HG02970 (cell line): ENCODE measurements at regions not wholly inside any gene's neighbourhood (a gene's known extent, or its start where the extent isn't known, plus 50 kb on each side); places are given as distances from the start of the nearest gene placed in this dataset.
"Not testable (repeated sequence)": the region's sequence is repeated elsewhere in the genome, so short reads cannot be mapped to it uniquely, and the experiment has no call there.

Experiments used
- ATAC-seq: cut with Tn5 transposase; IDR thresholded peaks from one replicate; pipeline ENCODE4 v1.9.1; 2021; ENCODE audit warnings: mild to moderate bottlenecking, moderate library complexity, moderate number of reproducible peaks; ENCODE audit not compliant: unreplicated experiment, low FRiP score

DNA sequence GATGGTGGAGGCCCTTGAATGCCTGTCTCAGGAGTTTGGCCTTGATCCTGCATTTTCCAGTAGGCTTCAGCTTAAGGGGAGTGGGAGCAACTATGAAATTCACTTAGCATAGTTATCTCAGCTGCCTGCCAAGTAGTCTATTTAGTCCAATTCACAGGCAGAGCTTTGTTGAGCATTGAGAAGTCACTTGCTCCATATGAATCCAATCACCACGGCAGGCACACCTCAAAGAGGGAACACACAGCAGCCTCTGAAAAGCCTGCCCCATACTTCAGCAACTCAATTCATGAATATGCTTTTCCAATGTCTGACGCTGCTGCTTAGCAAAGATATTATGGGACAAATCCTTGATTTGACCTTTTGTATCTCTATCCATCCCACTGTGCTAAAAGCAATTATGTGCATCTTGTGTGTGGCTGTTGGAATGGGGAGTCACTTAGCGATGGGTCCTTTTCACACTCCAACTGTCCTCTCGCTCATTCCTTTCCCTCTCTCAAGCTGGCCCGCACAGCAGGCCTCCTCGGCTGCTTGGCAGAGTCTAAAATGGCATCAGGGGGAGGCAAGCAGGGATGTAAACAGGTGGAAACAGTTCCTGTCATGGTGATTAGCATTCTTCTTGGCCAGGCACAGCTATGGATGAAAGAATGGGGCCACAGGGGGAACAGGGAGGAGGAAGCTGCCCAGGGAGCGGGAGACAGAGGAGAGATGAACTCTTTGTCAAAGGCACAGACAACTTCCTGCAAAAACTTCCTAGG lies 56.0 kb upstream of the LRPPRC start:
- no peak for ATAC-seq

DNA sequence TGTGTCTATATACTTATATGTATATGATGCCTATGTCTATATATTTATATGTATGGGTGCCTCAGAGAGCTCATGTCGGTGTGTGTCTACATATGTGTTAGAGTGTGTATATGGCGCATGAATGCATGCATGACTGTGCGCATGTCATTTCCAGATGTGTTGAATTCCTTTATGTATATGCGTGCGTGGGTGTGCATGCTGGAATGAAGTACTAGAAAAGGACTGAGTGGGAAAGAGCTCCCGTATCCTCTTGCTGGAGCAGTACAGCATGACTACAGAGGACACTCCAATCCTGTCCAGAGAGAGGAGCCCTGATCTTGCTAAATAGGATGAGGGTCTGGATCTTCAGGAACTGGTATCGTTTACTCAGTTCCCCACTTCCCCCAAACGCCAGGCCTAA lies 56.8 kb upstream of the LRPPRC start:
- ATAC-seq = no peak

DNA sequence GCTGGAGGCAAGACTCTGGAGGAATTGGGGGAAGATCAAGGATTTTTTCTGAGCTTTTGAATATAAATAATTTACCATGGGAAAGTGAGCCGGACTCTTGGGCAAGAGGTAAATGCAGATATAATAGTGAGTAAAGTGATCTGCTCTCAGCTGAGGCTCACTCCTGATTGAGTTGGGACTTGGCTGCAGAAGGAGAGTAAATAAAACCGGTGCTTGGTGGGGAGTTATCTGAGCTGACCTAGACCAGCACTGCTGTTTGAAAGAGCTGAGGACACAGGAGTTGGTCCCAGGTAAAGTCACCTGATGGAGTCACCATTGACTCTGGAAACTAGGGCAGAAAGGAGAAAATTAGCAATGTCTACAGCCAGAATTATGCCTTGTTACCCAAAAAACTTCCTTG lies 57.3 kb upstream of the LRPPRC start:
- ATAC-seq = no peak

DNA sequence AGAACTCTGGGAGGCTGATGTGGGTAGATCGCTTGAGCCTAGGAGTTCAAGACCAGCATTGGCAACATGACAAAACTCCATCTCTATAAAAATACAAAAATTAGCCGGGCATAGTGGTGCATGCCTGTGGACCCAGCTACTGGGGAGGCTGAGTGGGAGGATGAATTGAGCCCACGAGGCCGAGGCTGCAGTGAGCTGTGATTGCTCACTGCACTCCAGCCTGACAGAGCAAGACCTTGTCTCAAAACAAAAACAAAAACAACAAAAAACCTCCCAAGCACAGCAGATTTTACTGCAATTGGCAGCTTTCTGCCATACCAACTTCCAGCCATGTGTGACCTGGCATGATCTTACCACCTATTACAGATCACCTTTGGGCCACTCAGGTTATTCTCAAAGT lies 57.7 kb upstream of the LRPPRC start:
- no peak for ATAC-seq

DNA sequence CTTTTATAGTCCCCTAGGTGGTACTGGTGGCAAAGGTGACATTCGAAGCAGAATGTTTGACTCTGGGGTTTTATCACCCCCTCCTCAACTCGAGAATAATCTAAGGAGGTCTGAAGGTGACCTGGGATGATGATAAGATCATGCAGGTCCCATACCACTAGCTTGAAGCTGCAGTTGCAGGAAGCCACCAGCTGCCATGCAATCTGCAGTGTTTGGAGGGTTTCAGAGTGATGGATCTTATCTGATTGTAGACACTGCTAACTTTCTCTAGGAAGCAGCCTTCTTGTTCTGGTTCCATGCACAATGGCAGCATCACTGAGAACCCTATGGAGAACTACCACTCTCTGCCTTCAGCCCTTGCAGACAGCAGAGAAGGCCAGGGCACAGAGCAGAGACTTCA lies 59.4 kb upstream of the LRPPRC start:
- no peak for ATAC-seq

DNA sequence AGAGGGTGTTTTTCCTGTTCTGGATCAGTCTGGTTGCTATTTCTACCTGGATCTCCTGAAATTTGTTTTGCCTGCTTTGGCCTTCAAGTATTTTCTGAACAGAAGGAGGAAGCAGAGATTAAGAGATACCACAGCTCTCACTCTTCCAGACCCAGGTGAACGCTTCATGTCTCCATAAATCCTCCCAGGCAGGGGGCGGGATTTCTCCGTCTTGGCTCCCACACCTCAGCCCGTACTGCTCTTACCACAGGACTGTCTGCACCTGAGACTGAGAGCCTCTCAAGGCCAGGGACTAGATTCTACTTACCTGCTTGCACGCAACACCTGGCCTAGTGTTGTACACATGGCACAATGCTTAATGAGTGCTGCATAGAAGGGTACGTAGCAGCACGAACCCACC lies 59.9 kb upstream of the LRPPRC start:
- ATAC-seq = no peak

DNA sequence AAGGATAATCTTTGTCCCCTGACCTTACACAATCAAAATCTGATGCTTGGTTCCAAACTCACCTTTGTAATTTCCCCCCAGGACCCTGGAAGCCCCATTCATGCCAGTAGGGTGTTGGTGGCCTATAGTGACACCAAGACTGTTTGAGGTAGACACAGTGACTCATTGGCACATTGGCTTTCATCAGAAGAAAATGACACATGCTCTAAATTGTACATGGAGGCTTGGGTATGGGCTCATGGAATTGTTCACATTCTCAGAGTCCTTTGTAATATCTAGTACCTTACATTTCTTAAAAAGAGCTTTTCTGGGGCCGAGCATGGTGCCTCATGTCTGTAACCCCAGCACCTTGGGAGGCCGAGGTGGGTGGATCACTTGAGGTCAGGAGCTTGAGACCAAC lies 61.2 kb upstream of the LRPPRC start:
- ATAC-seq = no peak

DNA sequence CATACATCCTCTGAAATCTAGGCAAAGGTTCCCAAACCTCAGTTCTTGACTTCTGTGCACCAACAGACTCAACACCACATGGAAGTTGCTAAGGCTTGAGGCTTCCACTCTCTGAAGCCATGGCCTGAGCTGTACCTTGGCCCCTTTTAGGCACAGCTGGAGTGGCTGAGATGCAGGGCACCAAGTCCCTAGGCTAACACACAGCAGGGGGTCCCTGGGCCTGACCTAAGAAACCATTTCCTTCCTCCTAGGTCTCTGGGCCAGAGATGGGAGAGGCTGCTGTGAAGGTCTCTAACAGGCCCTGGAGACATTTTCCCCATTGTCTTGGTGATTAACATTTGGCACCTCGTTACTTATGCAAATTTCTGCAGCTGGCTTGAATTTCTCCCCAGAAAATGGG lies 64.5 kb upstream of the LRPPRC start:
- not testable (repeated sequence) for ATAC-seq

DNA sequence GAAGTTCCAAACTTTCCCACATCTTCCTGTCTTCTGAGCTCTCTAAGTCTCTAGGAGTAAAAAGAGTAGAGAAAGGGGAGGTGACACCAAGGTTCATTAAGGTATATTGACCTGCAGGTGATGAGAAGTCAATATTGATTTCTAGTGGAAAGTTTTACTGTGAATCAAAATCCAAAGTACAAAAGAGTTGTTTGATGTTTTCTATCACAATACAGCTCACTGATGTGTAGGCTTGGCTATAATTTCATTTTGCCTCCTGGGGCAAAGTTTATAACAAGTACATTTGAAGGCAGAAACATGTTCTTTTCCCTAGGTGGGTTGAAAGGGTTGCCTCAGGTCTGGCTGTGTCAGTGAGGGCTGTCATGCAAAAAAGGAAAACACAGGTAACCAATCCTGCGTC lies 65.2 kb upstream of the LRPPRC start:
- no peak for ATAC-seq

DNA sequence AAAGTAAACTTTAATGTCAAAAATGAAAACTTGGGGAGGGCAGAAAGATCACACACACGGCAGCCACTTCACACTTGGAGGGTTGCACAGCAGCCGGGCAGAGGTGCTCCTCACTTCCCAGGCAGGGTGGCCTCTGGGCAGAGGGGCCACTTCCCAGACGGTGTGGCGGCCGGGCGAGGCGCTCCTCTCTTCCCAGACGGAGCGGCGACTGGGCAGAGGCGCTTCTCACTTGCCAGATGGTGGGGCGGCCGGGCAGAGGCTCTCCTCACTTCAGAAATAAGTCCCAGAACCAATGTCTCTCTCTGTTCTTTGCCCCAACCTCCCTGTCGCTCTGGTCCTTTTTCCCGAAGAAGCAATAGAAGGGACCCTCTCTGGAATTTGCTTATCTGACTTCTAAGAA lies 65.7 kb upstream of the LRPPRC start:
- no peak for ATAC-seq

DNA sequence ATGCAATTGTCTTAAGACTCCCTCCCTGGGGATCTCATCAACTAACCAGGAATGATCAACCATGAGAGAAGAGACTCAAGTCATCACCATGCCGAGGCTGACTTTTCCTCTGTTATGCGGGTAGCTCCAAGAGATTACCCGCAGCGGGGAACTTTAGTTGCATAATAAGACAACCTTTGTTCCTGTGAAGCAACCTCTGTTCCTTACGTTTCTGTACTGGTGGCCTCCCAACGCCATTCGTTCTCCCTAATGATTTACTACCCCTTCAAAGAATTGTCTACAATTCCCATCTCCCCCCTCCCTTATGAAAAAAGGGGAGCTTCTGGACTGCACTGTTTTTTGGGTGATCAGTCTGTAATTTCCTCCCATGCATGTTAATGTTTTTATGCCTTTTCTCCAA lies 66.1 kb upstream of the LRPPRC start:
- ATAC-seq = no peak

DNA sequence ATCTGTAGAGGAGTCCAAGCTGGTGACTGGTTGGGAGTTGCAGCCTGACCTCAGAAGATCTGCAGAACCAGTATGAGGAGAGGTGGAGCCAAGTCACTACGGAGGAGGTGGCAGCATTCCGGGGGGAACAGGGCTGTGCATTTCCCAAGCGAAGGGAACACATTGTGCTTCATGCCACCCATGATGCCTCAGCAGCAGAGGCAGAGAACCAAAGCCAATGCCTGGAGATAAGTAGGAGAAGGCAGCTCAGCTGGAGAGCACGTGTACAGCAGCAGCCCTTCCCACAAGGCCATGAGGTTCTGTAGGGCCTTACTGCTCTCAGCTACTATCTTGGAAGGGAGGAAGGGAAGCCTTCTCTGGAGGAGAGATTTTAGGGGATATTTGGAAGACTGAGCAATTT lies 67.2 kb upstream of the LRPPRC start:
- ATAC-seq = no peak

DNA sequence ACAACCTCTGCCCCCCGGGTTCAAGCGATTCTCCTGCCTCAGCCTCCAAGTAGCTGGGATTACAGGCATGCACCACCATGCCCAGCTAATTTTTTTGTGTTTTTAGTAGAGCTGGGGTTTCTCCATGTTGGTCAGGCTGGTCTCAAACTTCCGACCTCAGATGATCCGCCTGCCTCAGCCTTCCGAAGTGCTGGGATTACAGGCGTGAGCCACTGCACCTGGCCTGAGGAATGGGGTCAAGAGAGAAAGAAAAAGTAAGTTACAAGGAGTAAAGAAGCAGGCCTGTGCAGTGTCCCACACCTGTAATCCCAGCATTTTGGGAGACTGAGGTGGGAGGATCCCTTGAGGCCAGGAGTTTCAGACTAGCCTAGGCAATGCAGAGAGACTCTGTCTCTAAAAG lies 68.5 kb upstream of the LRPPRC start:
- not testable (repeated sequence) for ATAC-seq

DNA sequence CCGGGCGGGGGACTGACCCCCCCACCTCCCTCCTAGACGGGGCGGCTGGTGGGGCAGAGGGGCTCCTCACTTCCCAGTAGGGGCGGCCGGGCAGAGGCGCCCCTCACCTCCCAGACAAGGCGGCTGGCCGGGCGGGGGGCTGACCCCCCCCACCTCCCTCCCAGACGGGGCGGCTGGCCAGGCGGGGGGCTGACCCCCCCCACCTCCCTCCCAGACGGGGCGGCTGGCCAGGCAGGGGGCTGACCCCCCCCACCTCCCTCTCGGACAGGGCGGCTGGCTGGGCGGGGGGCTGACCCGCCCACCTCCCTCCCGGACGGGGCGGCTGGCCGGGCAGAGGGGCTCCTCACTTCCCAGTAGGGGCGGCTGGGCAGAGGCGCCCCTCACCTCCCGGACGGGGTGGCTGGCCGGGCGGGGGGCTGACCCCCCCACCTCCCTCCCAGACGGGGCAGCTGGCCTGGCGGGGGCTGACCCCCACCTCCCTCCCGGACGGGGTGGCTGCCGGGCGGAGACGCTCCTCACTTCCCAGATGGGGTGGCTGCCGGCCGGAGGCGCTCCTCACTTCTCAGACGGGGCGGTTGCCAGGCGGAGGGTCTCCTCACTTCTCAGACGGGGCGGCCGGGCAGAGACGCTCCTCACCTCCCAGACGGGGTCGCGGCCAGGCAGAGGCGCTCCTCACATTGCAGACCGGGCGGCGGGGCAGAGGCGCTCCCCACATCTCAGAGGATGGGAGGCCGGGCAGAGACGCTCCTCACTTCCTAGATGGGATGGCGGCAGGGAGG lies 71.4 kb upstream of the LRPPRC start:
- ATAC-seq = not testable (repeated sequence)

DNA sequence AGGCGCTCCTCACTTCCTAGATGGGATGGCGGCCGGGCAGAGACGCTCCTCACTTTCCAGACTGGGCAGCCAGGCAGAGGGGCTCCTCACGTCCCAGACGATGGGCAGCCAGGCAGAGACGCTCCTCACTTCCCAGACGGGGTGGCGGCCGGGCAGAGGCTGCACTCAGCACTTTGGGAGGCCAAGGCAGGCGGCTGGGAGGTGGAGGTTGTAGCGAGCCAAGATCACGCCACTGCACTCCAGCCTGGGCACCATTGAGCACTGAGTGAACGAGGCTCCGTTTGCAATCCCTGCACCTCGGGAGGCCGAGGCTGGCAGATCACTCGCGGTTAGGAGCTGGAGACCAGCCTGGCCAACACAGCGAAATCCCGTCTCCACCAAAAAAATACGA lies 72.0 kb upstream of the LRPPRC start:
- not testable (repeated sequence) for ATAC-seq

DNA sequence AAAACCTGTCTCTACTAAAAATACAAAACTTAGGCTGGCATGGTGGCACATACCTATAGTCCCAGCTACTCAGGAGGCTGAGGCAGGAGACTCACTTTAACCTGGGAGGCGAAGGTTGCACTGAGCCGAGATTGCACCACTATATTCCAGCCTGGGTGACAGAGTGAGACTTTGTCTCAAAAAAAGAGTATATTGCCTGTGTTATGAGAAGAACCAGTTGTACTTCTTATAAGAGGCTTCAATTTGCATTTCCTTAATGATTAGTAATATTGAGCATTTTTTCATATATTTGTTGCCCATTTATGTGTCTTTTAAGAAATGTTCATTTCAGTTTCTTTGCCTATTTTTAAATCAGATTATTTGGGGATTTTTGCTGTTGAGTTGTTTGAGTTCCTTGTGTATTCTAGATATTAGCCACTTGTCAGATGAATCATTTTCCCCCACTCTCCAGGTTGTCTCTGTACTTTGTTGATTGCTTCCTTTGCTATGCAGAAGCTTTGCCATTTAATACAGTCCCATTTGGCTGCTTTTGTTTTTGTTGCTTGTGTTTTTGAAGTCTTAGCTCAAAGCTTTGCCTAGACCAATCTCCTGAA lies 75.8 kb upstream of the LRPPRC start:
- no peak for ATAC-seq

DNA sequence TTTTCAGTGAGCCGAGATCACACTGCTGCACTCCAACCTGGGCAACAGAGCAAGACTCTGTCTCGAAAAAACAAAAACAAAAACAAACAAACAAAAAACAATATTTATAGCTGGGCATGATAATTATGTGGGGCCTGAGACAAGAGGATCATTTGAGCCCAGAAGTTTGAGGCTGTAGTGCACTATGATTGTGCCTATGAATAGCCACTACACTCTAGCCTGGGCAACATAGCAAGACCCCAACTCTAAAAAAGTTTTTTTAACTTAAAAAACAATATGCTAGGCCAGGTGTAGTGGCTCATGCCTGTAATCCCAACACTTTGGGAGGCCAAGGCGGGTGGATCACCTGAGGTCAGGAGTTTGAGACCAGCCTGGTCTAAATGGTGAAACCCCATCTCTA lies 77.9 kb upstream of the LRPPRC start:
- ATAC-seq = not testable (repeated sequence)

DNA sequence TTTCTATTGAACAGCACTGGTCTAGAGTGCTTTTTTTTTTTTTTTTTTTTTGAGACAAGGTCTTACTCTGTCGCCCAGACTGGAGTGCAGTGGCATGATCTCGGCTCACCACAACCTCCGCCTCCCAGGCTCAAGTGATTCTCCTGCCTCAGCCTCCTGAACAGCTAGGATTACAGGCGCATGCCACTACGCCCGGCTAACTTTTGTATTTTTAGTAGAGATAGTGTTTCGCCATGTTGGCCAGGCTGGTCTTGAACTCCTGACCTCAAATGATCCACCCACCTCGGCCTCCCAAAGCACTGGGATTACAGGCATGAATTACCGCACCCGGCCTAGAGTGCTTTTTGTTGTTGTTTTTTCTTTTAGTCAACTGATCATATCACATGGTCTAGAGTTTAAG lies 79.0 kb upstream of the LRPPRC start:
- ATAC-seq = not testable (repeated sequence)

DNA sequence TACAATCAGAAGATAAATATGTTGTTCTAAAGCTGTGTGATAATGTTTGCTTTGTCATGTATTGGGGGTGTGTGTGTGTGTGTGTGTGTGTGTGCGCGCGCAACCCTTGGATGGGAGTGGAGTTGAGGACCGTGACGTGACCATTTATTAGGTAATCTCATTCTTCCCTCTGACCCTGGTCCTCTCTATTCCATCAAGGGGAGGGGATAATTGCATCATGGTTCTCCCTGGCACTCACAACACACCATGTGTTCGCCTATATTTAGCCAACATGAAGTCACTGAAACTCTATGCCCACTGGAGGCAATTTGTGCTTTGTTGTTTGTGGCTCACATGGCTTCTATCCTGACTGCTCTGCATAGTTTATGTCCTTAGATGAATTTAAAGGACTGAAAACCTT lies 79.8 kb upstream of the LRPPRC start:
- no peak for ATAC-seq

DNA sequence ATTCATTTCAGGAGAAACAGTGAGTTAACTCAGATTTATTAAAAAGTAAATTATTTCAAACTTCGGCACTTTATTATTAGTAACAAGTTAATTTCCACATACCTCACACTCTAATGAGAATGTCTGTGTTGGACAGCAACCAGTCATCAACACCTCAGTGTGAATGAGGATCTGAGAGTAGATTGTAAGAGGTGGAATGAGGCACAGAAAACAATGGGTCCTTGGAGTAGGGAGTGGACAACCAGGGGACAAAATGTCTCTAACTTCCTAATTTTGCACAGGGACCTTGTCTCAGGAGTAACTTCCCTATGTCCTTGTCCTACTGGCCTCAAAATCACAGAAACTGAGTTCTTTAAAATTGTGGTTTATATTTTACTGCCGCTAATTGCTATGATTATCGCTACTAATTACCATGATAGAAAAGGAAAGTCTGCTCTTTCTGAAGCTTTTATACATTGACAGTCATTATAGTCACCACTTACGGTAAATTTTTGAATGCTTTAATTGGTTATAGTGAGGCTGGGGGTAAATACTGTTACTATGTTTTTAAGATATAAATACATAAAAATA lies 82.2 kb upstream of the LRPPRC start:
- ATAC-seq = no peak

DNA sequence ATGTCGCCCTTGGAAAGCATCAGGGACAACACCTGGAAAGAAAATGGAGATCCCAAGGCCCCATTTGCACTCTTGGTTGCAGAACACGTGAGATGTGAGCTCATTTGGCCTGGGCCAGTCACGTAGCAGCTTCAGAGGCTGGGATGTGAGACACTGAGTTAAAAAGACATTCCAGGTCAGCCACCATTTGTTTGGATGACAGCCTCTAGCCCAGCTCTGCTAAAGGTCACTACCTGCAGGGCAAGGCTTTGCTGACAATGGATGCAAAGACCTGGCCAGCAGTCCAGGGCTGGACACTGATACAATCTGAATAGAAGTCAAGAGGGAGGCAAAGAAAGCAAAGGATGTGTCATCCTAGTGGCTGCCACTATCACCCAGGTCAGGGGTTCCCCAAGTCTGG lies 83.9 kb upstream of the LRPPRC start:
- no peak for ATAC-seq
